Heart right ventricle (tissue), 16 donors: ENCODE measurements at regions not wholly inside any gene's neighbourhood (a gene's known extent, or its start where the extent isn't known, plus 50 kb on each side); places are given as distances from the start of the nearest gene placed in this dataset.

Experiments used
- ATAC-seq, 8 donors: fragments of 200-7000 bp; cut with Tn5 transposase; one replicate each; pipeline ENCODE4 v1.9.1; 2020; ENCODE audit warnings: mild to moderate bottlenecking in 8 of 8, moderate library complexity in 8 of 8, moderate number of reproducible peaks in 1 of 8
- DNase-seq, 2 donors: peaks; one replicate each; pipeline ENCODE4 v3.0.0-alpha.2; 2020
- H3K27ac ChIP-seq, 10 donors: fragments of 200-600 bp; sonication (generic) in 2 of 10; one replicate each; pipeline versions ENCODE4 v1.5.0 to v1.8.0; 2020 to 2022; ENCODE audit warnings: mild to moderate bottlenecking in 3 of 10
- H3K27me3 ChIP-seq, 7 donors: fragments of 200-600 bp; one replicate each; pipeline ENCODE4 v1.8.0; 2021 to 2022; ENCODE audit warnings: mild to moderate bottlenecking in 2 of 7
- H3K36me3 ChIP-seq, 9 donors: fragments of 200-600 bp; sonication (generic) in 1 of 9; one replicate each; pipeline versions ENCODE4 v1.5.0 to v1.8.0; 2020 to 2022; ENCODE audit warnings: mild to moderate bottlenecking in 2 of 9
- H3K4me1 ChIP-seq, 9 donors: fragments of 200-600 bp; sonication (generic) in 1 of 9; one replicate each; pipeline versions ENCODE4 v1.5.0 to v1.8.0; 2020 to 2022; ENCODE audit warnings: mild to moderate bottlenecking in 4 of 9
- H3K4me3 ChIP-seq, 10 donors: fragments of 200-600 bp; sonication (generic) in 2 of 10; one replicate each; pipeline versions ENCODE4 v1.5.0 to v1.8.0; 2020 to 2022; ENCODE audit warnings: mild to moderate bottlenecking in 7 of 10, moderate library complexity in 2 of 10
- H3K9me3 ChIP-seq, 11 donors: fragments of 200-600 bp in 10 of 11; sonication (generic) in 2 of 11; one replicate each; pipeline versions ENCODE4 v1.5.0 to v1.8.0; 2013 to 2022; ENCODE audit warnings: mild to moderate bottlenecking in 2 of 11, control low read depth in 1 of 11, moderate library complexity in 1 of 11
- WGBS, 2 donors: extraction: QIAGEN DNeasy Blood & Tissue Kit; methylation state at CpG; one replicate each; pipeline ENCODE4 v1.1.7; 2013; ENCODE audit warnings: inconsistent platforms in 1 of 2; 5-methylcytosine and 5-hydroxymethylcytosine counted together
- intact Hi-C, 10 donors: fragments of 100-400 bp; cut with DNase I; formaldehyde crosslinking; loops; one replicate each; pipeline versions ENCODE4 v1.11.1 to v1.14.2; 2022
- TF ChIP-seq, protein P1 (sequence below), 9 donors: fragments of 200-600 bp; sonication (generic) in 2 of 9; IDR thresholded peaks; one replicate each; pipeline versions ENCODE4 v1.5.0 to v1.8.0; 2021 to 2022; ENCODE audit warnings: antibody characterized with exemption in 9 of 9, mild to moderate bottlenecking in 5 of 9, moderate library complexity in 1 of 9
- donor health status: Arrhythmogenic right ventricular cardiomyopathy.
- donor health status: ischemic (EF 13 %, LVEDD 7.1; RV severe dilation, severe dysfunction).
- donor health status: healthy with polysubstance abuse.
- donor health status: DM: no; HTN: yes; CAD: no.
- donor health status: DM: no; HTN: no; CAD: no.
- donor health status: ischemic (EF 25% LVEDD 6.9; RV normal size, moderate dysfunction).
- donor health status: ischemic (EF 25% LVEDD 5.7; RV mildly dilated, moderate dysfunction).
- donor health status: healthy.
- donor health status: DM: yes; HTN: yes; CAD: no.
- donor health status: Ischemic cardiomyopathy.
- donor health status: ischemic (EF 35%, LVEDD 5.7; RV mildly dilated, moderate dysfunction).
- donor health status: nonischemic (EF 11% LVEDD 7.7; RV severe dilation, severe dysfunction).
- donor health status: DM: yes; HTN: yes; CAD: no.
- donor health status: PGD.
- donor health status: ischemic (EF 29% LVEDD 5.4; RV normal size, mild dysfunction).
- donor health status: nonischemic (EF 23%, LVEDD 6.1; RV moderate dilation, normal function).

DNA sequence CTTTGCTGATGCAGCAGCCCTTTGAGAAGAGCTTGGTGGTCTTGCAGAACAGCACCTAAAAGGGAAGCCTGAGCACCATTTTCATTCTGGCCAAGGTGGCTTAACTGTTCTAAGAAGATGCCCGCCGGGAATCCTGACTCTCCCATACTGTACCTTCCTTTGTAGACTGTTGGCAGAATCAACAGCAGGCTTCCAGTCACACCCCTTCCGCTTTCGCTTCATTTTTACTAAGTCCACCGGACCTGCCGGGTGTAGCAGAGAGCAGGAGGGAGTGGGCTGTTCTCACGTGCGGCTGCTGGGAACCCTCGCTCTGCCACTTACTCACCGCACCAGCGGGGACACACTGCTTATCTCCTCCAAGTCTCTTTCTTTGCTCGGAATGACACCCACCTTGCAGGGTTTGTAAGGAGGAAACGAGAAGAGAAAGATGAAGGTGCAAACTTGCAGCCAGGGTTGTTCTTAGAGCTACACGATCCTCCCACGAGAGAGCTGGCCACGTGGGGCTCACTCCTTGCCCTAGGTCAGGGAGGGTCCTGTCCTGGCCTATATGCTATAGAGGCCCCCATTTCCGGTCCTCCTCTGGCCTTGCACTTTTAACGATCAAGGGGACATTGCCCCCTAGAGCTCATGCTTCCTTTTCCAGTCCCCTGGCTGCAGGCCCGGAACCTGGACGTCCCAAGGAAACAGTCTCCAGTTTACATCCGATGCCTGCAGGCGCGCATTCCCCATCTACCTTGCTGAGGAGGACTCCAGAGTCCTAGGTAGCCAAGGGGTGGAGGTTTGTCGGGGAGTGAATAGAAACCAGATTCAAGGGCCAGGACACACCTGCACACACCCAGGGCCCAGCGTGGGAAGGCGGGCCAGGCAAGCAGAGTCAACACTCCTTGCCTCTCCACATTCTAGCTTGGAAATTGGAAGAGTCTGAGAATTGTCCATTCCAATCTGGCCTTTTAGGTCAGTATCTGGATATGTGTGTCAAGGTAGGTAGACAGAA, 453.6 kb downstream of the IRS2 start:
- WGBS, 2 donors, result 75 to 81% methylated on average over 26 of the region's 26 CpGs
- no peak overlapping the region for H3K4me3 ChIP-seq
- intact Hi-C loops, result loop anchor here in 8 of 10 donors (2.0 to 10.0 kb wide), 3 partner anchors 186 to 188 kb away; no protein-coding TSS in a partner anchor
- H3K36me3 ChIP-seq, result no peaks in the 10 kb centered on the region
- no peak overlapping the region for H3K27ac ChIP-seq
- TF ChIP-seq, protein P1, sequence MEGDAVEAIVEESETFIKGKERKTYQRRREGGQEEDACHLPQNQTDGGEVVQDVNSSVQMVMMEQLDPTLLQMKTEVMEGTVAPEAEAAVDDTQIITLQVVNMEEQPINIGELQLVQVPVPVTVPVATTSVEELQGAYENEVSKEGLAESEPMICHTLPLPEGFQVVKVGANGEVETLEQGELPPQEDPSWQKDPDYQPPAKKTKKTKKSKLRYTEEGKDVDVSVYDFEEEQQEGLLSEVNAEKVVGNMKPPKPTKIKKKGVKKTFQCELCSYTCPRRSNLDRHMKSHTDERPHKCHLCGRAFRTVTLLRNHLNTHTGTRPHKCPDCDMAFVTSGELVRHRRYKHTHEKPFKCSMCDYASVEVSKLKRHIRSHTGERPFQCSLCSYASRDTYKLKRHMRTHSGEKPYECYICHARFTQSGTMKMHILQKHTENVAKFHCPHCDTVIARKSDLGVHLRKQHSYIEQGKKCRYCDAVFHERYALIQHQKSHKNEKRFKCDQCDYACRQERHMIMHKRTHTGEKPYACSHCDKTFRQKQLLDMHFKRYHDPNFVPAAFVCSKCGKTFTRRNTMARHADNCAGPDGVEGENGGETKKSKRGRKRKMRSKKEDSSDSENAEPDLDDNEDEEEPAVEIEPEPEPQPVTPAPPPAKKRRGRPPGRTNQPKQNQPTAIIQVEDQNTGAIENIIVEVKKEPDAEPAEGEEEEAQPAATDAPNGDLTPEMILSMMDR (IDR thresholded peaks at IDR 0.05), result no peak
- peaks cover 0 to 8% (median 0%) of the 10 kb centered on the region in 7 donors for H3K27me3 ChIP-seq
- DNase-seq (no peak), ATAC-seq (peak in 1 of 8 donors; percentile 18)
- peaks cover 0 to 3% (median 0%) of the 10 kb centered on the region in 9 donors for H3K4me1 ChIP-seq
- H3K9me3 ChIP-seq, result no peaks in the 10 kb centered on the region

DNA sequence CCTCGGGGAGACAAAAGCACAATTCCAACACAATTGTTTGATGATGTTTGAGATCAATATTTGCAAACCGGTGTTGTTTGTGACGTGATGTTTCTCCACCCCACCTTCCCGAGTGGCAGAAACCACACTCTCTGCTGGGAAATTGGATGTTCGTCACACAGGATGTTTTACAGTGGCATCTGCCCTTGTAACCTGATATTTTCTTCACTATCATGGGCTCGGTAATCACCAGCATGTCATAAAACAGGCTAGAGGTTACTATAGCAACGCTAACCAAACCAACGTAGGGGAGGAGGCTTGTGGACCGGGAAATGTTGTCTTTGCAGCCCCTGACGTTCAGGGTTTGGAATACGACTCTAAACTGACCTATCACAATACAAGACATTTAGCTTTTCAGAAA, 454.5 kb downstream of the IRS2 start:
- WGBS, 2 donors, result 48 to 54% methylated on average over 11 of the region's 11 CpGs
- intact Hi-C loops, result loop anchor here in 8 of 10 donors (2.0 to 10.0 kb wide), 3 partner anchors 185 to 187 kb away; no protein-coding TSS in a partner anchor
- ATAC-seq, result no peak

DNA sequence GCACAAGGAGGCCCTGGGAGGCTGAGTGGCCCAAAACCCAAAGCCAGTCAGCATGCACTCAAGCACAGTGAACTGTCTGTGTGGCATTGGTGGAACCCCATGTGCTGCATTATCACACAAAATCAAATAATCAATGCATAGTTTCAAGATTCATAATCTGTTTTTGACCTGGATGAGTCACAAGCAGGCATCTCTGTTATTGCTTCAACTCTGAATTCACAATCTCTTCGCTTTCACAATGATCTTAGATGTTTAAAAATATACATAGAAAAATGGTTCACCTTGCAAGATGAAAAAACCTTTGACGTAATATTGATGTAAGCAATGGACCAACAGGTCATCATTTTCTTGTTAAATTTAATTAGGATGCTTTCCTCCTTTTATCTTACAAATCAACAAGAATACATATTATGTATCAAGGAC, 455.4 kb downstream of the IRS2 start:
- ATAC-seq (no peak), DNase-seq (no peak)
- Histone ChIP-seq H3K4me3 (no peak overlapping the region), H3K27ac (no peak overlapping the region), H3K4me1 (no peaks in the 10 kb centered on the region), H3K27me3 (peaks cover 0 to 11% (median 0%) of the 10 kb centered on the region in 7 donors), H3K9me3 (no peaks in the 10 kb centered on the region), H3K36me3 (no peaks in the 10 kb centered on the region)
- WGBS, 2 donors, result 87 to 92% methylated on average over 2 of the region's 2 CpGs
- intact Hi-C loops, result loop anchor here in 7 of 10 donors (5.0 to 10.0 kb wide), 2 partner anchors 184 to 186 kb away; no protein-coding TSS in a partner anchor
- TF ChIP-seq, protein P1 (IDR thresholded peaks at IDR 0.05), result no peak

More for the DNA sequence above, 454.5 kb downstream of the IRS2 start:
- Histone ChIP-seq H3K4me3 (no peak overlapping the region), H3K36me3 (no peaks in the 10 kb centered on the region), H3K27me3 (peaks cover 0 to 11% (median 0%) of the 10 kb centered on the region in 7 donors), H3K9me3 (no peaks in the 10 kb centered on the region), H3K27ac (no peak overlapping the region), H3K4me1 (peaks cover 0 to 3% (median 0%) of the 10 kb centered on the region in 9 donors)
- TF ChIP-seq, protein P1 (IDR thresholded peaks at IDR 0.05), result no peak
- DNase-seq, result no peak

DNA sequence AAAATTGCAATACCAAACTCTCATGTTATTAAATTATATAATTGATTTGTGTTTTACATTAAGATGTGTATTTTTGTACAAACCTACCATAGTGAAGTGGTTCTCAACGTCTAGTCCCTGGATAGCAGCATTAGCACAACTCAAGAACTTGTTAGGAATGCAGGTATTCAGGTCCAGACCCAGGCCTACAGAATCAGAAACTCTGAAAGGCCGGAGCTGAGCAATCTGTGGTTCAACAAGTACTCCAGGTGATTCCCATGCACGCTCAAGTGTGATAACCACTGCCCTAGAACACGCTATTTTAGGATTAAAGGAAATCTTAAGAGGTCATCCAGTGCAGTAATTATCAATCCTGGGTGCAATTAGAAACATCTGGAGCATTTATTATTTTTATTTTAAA, 456.3 kb downstream of the IRS2 start:
- WGBS, 2 donors, result 65 to 73% methylated on average over 4 of the region's 4 CpGs
- H3K27me3 ChIP-seq, result peaks cover 0 to 11% (median 0%) of the 10 kb centered on the region in 7 donors
- no peaks in the 10 kb centered on the region for H3K36me3 ChIP-seq
- intact Hi-C loops, result loop anchor here in 7 of 10 donors (5.0 to 10.0 kb wide), 2 partner anchors 183 to 185 kb away; no protein-coding TSS in a partner anchor
- H3K4me3 ChIP-seq, result no peak overlapping the region
- ATAC-seq (no peak), DNase-seq (no peak)
- H3K9me3 ChIP-seq, result no peaks in the 10 kb centered on the region
- H3K4me1 ChIP-seq, result no peaks in the 10 kb centered on the region
- H3K27ac ChIP-seq, result no peak overlapping the region
- TF ChIP-seq, protein P1 (IDR thresholded peaks at IDR 0.05), result no peak
